Naive thymus-derived CD8-positive, alpha-beta T cell (primary cell): ENCODE measurements at regions not wholly inside any gene's neighbourhood (a gene's known extent, or its start where the extent isn't known, plus 50 kb on each side); places are given as distances from the start of the nearest gene placed in this dataset.
A peak's percentile ranks its signal among the peaks of the same experiment; 100 is the strongest.
"Not testable (repeated sequence)": the region's sequence is repeated elsewhere in the genome, so short reads cannot be mapped to it uniquely, and the experiment has no call there.

Experiments
- ATAC-seq, 2 donors: fragments of 150-1000 bp; cut with Tn5 transposase in 1 of 2; sonication (Bioruptor Pico), chemical (Tn5 transposase) in 1 of 2; 1 replicate in 1 of 2; 2 replicates in 1 of 2; pipeline ENCODE4 v1.10.0; 2021; ENCODE audit warnings: mild to moderate bottlenecking in 2 of 2, moderate library complexity in 2 of 2
- POLR2A ChIA-PET: fragments of 350-600 bp; sonication (Branson Sonifier 250); formaldehyde crosslinking; loops from one replicate; lab custom pipeline; 2021; ENCODE audit warnings: antibody characterized with exemption; lab: Charles Lee
- DNase-seq, 10 donors: peaks; one replicate each; pipeline versions ENCODE4 v3.0.0 to v3.0.0-alpha.2; 2020 to 2022
- H3K27ac Mint-ChIP-seq, 10 donors: one replicate each; pipeline ENCODE4 v1.8.0; 2020 to 2022; ENCODE audit warnings: mild to moderate bottlenecking in 10 of 10, mixed read lengths in 10 of 10, moderate library complexity in 4 of 10, inconsistent platforms in 1 of 10
- H3K27me3 Mint-ChIP-seq, 5 donors: one replicate each; pipeline ENCODE4 v1.8.0; 2021 to 2022; ENCODE audit warnings: mixed read lengths in 5 of 5
- H3K36me3 Mint-ChIP-seq, 3 donors: one replicate each; pipeline ENCODE4 v1.8.0; 2020 to 2022; ENCODE audit warnings: mixed read lengths in 3 of 3, mild to moderate bottlenecking in 2 of 3, inconsistent platforms in 1 of 3
- H3K4me1 Mint-ChIP-seq, 4 donors: one replicate each; pipeline ENCODE4 v1.8.0; 2021 to 2022; ENCODE audit warnings: mixed read lengths in 4 of 4
- H3K4me3 Mint-ChIP-seq, 10 donors: one replicate each; pipeline ENCODE4 v1.8.0; 2020 to 2022; ENCODE audit warnings: mild to moderate bottlenecking in 10 of 10, mixed read lengths in 10 of 10, moderate library complexity in 6 of 10, inconsistent platforms in 1 of 10
- H3K9me3 Mint-ChIP-seq, 9 donors: one replicate each; pipeline ENCODE4 v1.8.0; 2020 to 2022; ENCODE audit warnings: mixed read lengths in 9 of 9, mild to moderate bottlenecking in 3 of 9, inconsistent platforms in 1 of 9, moderate library complexity in 1 of 9

DNA sequence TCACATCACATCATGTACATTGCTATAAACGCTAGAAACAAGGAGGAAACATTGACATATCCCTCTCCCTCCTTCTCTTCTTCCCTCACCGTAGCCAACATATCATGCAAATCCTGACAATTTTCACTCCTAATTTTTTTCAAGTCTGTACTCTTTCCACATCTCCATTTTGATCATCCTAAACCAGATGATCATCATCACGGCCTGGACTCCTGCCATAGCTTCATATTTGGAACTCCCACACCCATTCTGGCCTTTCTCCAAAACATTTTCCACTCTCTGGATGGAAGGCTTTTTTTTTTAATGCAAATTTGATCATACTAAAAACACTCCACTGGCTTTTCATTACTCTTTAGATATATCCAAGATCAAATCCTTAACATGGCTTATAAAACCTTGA is 248.0 kb upstream of the CNTN3 start:
- POLR2A ChIA-PET: no interaction called here
- no peaks in the 10 kb centered on the region for H3K27me3 Mint-ChIP-seq
- H3K4me3 Mint-ChIP-seq: no peak overlapping the region
- peaks cover 0 to 27% (median 9%) of the 10 kb centered on the region in 9 donors for H3K9me3 Mint-ChIP-seq
- no peaks in the 10 kb centered on the region for H3K4me1 Mint-ChIP-seq
- no peak for DNase-seq
- H3K36me3 Mint-ChIP-seq: no peaks in the 10 kb centered on the region
- no peak overlapping the region for H3K27ac Mint-ChIP-seq
- no peak for ATAC-seq

DNA sequence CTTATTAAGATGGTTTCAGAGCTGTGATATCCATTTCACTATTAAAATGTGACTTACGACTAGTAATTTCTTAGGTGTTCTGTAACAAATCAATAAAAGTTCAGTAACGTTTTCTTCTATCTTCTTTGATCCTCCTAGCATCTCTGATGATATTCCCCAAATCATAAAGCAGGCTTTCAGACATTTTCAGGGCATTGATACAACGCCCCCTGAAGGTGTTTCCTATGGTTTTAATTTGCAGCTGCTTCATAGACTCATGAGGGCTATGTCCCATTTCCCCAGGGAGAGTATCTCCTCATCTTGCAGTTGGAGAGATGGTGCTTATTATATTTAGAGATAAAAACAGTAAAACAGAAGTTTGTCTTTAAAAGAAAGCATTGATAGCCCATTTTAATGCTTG is 246.8 kb upstream of the CNTN3 start:
- peaks cover 0 to 27% (median 9%) of the 10 kb centered on the region in 9 donors for H3K9me3 Mint-ChIP-seq
- H3K36me3 Mint-ChIP-seq: no peaks in the 10 kb centered on the region
- no peak overlapping the region for H3K27ac Mint-ChIP-seq
- H3K4me1 Mint-ChIP-seq: no peaks in the 10 kb centered on the region
- no peak overlapping the region for H3K4me3 Mint-ChIP-seq
- no peaks in the 10 kb centered on the region for H3K27me3 Mint-ChIP-seq
- ATAC-seq: no peak
- POLR2A ChIA-PET: no interaction called here
- no peak for DNase-seq

DNA sequence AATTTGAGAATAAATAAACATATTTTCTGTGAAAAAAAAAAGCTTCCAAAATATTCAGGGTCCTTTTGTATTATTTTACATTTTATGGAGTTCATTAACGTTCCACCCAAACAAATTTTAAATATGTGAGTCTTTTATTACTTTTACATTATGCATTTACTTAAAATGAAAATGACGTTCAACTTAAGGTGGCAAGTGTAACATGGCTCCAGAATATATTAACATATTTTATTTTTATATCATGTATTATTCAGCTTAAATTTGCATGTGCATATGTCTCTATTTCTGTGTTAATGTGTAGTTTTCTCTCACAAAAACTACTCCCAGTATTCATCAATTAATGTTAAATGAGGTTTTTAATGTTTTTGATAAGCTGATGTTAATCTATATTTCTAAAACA is 243.6 kb upstream of the CNTN3 start:
- H3K27ac Mint-ChIP-seq: no peak overlapping the region
- H3K9me3 Mint-ChIP-seq: peaks cover 2 to 21% (median 6%) of the 10 kb centered on the region in 9 donors
- no peak overlapping the region for H3K4me3 Mint-ChIP-seq
- H3K27me3 Mint-ChIP-seq: no peaks in the 10 kb centered on the region
- no peaks in the 10 kb centered on the region for H3K36me3 Mint-ChIP-seq
- ATAC-seq (no peak), DNase-seq (no peak)
- H3K4me1 Mint-ChIP-seq: no peaks in the 10 kb centered on the region
- POLR2A ChIA-PET: no interaction called here

DNA sequence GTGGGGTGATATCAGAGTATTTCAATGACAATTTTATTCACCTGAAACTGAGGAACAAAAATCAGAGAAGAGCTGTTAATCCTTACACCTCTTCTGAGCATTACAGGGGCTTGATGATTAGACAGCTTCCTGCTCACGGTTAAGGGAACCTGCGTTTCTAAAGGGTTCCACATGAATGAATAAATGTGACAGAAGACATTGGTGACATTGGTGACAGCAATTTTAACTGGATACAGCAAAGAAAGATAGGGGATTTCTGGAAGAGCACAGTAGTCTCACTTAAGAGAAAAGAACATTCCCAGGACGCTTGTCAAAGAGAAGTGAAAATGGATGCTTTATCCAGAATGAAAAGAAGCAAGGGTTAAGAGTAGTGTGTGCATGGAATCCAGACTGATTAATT is 235.9 kb upstream of the CNTN3 start:
- no peaks in the 10 kb centered on the region for H3K36me3 Mint-ChIP-seq
- ATAC-seq (no peak), DNase-seq (no peak)
- H3K4me3 Mint-ChIP-seq: no peak overlapping the region
- H3K27me3 Mint-ChIP-seq: no peaks in the 10 kb centered on the region
- H3K27ac Mint-ChIP-seq: no peak overlapping the region
- POLR2A ChIA-PET: no interaction called here
- H3K9me3 Mint-ChIP-seq: peaks cover 0 to 28% (median 4%) of the 10 kb centered on the region in 9 donors
- H3K4me1 Mint-ChIP-seq: no peaks in the 10 kb centered on the region

DNA sequence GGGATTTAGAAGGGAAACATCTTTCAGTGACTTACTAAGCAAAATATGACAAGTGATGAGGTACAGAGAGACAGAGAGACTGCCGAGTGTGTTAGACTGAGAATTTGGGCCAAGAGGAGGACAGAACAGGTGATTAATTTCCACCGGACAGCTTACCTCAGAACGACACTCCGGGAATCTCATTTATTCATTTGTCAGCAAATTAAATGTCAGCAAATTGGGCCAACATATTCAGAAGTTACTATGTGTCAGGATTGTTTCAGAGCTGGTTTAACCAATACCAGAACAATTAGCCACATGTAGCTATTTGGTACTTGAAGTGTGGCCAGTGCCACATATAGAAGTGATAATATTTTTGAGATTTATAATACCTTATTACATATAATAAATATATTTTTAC is 232.6 kb upstream of the CNTN3 start:
- no peaks in the 10 kb centered on the region for H3K4me1 Mint-ChIP-seq
- peaks cover 0 to 33% (median 6%) of the 10 kb centered on the region in 9 donors for H3K9me3 Mint-ChIP-seq
- no peak for DNase-seq
- H3K27me3 Mint-ChIP-seq: no peaks in the 10 kb centered on the region
- POLR2A ChIA-PET: no interaction called here
- H3K36me3 Mint-ChIP-seq: no peaks in the 10 kb centered on the region
- no peak overlapping the region for H3K4me3 Mint-ChIP-seq
- ATAC-seq: no peak
- H3K27ac Mint-ChIP-seq: no peak overlapping the region

DNA sequence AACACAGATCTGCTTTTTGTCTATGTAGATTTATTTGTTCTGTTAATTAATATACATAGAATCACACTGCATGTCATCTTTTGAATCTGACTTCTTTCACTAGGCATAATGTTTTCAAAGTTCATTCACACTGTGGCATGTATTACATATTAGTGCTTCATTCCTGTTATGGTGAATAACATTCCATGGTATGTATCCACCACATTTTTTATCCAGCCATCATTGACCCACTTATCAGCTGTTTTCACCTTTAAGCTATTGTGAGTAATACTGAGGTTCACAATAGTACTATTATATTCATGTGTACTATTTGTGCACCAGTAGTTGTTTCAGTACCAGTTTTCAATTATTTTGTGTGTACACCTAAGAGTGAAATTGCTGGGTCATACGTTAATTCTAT is 230.6 kb upstream of the CNTN3 start:
- Mint-ChIP-seq H3K9me3 (peaks cover 0 to 25% (median 3%) of the 10 kb centered on the region in 9 donors), H3K27ac (no peak overlapping the region), H3K4me1 (no peaks in the 10 kb centered on the region), H3K27me3 (no peaks in the 10 kb centered on the region), H3K4me3 (no peak overlapping the region), H3K36me3 (no peaks in the 10 kb centered on the region)
- DNase-seq: no peak
- POLR2A ChIA-PET: no interaction called here
- ATAC-seq: no peak

DNA sequence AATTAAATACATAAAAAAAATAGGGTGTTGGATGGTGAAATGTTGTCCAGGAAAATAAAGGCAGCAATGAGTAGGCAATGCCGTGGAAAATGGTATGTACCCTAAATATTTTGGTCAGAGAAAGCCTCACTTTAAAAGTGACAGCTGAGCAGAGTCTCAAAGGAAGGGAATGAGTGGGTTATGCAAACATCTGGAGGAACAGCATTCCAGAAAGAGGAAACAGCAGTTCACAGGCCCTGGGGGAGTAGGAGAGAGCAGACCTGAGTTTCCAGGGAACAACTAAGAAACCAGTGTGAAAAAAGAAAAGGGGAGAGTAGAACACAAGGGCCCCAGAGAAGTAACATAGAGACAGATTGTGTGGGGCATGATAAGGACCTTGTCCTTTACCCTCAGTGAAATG is 230.0 kb upstream of the CNTN3 start:
- no peak overlapping the region for H3K27ac Mint-ChIP-seq
- peaks cover 0 to 24% (median 2%) of the 10 kb centered on the region in 9 donors for H3K9me3 Mint-ChIP-seq
- H3K36me3 Mint-ChIP-seq: no peaks in the 10 kb centered on the region
- no peaks in the 10 kb centered on the region for H3K4me1 Mint-ChIP-seq
- H3K4me3 Mint-ChIP-seq: no peak overlapping the region
- DNase-seq (no peak), ATAC-seq (no peak)
- H3K27me3 Mint-ChIP-seq: no peaks in the 10 kb centered on the region
- POLR2A ChIA-PET: no interaction called here

DNA sequence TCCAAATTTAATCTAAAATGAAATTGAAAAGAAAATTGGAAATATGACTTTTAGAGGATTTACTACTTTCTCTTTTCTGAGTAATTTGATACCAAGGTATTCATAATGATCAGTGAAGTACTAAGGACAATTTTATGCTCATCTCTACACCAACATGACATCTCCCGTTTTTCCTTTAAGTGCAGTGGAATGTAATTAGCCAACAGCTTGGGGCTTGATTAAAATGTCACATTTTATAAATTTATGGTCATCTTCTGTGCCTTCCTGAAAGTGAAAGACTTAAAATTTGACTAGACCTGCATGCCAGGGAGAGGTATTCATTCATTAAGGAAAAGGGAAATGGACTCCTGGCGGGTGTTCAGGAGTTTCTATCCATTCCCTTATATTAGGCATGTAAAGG is 228.2 kb upstream of the CNTN3 start:
- Mint-ChIP-seq H3K27me3 (no peaks in the 10 kb centered on the region), H3K4me1 (no peaks in the 10 kb centered on the region), H3K36me3 (no peaks in the 10 kb centered on the region), H3K4me3 (no peak overlapping the region), H3K27ac (no peak overlapping the region), H3K9me3 (peaks cover 0 to 21% (median 3%) of the 10 kb centered on the region in 9 donors)
- DNase-seq: no peak
- POLR2A ChIA-PET: no interaction called here
- ATAC-seq: no peak

DNA sequence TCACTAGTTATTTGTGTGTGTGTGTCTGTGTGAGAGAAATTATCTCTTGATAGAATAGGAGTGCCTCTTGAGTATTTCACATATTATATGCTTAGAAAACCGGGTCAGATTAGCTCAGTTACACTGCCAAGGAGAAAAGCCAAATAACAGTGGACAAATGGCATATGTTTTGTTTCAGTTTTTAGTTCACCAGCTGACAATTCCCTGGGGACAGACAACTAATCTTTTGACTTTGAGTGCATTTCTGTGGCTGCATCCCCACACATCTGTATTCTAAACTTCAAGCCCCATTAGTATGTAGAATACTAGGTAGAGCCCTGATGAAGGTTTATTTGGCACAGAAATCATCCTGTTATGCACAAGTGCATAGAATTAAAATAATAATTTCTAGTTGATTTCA is 227.7 kb upstream of the CNTN3 start:
- H3K36me3 Mint-ChIP-seq: no peaks in the 10 kb centered on the region

DNA sequence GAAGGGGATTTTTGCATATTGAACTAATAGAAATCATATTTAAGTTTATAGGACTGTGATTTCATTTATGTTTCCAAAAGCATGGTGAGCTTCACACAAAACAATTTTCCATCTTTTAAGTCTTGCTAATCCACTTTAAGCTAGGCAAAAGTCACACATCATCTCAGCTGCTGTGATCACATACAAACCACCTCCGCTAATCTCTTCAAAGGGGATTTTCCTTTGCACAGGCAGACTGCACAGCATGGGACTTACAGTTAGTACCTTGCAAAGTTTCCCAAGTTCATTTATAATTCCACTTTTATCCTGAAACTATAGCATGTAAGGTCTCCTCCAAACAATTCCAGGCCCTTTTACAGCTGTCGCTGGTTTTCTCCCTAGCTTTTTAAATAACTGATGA is 225.1 kb upstream of the CNTN3 start:
- peaks cover 0 to 14% (median 0%) of the 10 kb centered on the region in 9 donors for H3K9me3 Mint-ChIP-seq
- H3K27ac Mint-ChIP-seq: no peak overlapping the region
- no peaks in the 10 kb centered on the region for H3K27me3 Mint-ChIP-seq
- POLR2A ChIA-PET: no interaction called here
- H3K4me1 Mint-ChIP-seq: no peaks in the 10 kb centered on the region
- no peak for ATAC-seq
- H3K4me3 Mint-ChIP-seq: no peak overlapping the region
- no peaks in the 10 kb centered on the region for H3K36me3 Mint-ChIP-seq
- DNase-seq: no peak

More for the DNA sequence above, 227.7 kb upstream of the CNTN3 start:
- ATAC-seq: no peak
- no peak for DNase-seq
- Mint-ChIP-seq H3K27ac (no peak overlapping the region), H3K4me3 (no peak overlapping the region), H3K4me1 (no peaks in the 10 kb centered on the region), H3K27me3 (no peaks in the 10 kb centered on the region), H3K9me3 (peaks cover 0 to 17% (median 3%) of the 10 kb centered on the region in 9 donors)
- POLR2A ChIA-PET: no interaction called here

DNA sequence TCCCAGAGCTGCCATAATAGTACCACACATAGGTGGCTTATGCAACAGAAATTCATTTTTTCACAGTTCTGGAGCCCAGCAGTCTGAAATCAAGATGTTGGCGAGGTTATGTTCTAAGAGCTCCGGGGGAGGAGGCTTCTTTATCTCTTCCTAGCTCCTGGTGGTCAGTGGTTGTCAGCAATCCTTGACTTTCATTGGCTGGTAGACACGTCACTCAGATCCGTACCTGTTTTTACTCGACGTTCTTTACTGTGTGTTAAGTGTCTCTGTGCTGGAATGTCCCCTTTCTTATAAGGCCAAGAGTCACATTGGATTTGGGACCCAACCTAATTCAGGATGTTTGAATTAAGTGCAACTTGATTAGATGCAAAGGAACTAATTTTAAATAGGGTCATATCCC is 218.5 kb upstream of the CNTN3 start:
- H3K4me1 Mint-ChIP-seq: no peaks in the 10 kb centered on the region
- H3K36me3 Mint-ChIP-seq: no peaks in the 10 kb centered on the region
- no peak for ATAC-seq

DNA sequence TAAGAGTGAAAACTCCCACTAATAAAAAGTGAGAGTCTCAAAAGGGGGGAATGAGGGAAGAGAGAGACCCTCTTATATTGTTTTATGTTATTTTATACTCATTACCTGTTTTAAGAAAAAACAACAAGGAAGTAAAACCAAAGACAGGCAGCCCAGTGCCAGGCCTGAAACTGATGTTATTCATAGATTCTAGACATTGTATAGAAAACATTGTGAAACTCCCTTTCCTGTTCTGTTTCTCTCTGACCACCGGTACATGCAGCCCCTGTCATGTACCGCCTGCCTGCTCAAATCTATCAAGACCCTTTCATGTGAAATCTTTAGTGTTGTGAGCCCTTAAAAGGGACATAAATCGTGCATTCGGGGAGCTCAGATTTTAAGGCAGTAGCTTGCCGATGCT is 216.4 kb upstream of the CNTN3 start:
- DNase-seq, H3K27ac Mint-ChIP-seq, H3K36me3 Mint-ChIP-seq, H3K4me1 Mint-ChIP-seq, H3K4me3 Mint-ChIP-seq, POLR2A ChIA-PET, ATAC-seq, H3K27me3 Mint-ChIP-seq: not testable (repeated sequence)
- peaks cover 0 to 11% (median 2%) of the 10 kb centered on the region in 9 donors for H3K9me3 Mint-ChIP-seq

More for the DNA sequence above, 218.5 kb upstream of the CNTN3 start:
- Mint-ChIP-seq H3K27ac (no peak overlapping the region), H3K27me3 (no peaks in the 10 kb centered on the region), H3K4me3 (no peak overlapping the region), H3K9me3 (peaks cover 0 to 11% (median 0%) of the 10 kb centered on the region in 9 donors)
- POLR2A ChIA-PET: no interaction called here
- no peak for DNase-seq

DNA sequence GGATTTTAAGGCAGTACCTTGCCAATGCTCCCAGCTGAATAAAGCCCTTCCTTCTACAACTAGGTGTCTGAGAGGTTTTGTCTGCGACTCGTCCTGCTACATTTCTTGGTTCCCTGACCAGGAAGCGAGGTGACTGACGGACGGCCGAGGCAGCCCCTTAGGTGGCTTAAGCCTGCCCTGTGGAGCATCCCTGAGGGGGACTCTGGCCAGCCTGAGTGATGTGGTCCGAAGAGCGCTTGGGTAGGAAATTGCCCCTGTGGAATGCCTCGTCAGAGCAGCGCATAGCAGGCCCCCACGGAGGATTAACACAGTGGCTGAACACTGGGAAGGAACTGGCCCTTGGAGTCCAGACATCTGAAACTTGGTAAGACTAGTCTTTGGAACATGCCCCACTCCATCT is 210.9 kb upstream of the CNTN3 start:
- ATAC-seq, H3K27ac Mint-ChIP-seq, H3K36me3 Mint-ChIP-seq, H3K27me3 Mint-ChIP-seq, H3K4me1 Mint-ChIP-seq, POLR2A ChIA-PET, H3K4me3 Mint-ChIP-seq: not testable (repeated sequence)
- peaks cover 4 to 23% (median 11%) of the 10 kb centered on the region in 9 donors for H3K9me3 Mint-ChIP-seq
- DNase-seq: peak in 1 of 10 donors; percentile 18

DNA sequence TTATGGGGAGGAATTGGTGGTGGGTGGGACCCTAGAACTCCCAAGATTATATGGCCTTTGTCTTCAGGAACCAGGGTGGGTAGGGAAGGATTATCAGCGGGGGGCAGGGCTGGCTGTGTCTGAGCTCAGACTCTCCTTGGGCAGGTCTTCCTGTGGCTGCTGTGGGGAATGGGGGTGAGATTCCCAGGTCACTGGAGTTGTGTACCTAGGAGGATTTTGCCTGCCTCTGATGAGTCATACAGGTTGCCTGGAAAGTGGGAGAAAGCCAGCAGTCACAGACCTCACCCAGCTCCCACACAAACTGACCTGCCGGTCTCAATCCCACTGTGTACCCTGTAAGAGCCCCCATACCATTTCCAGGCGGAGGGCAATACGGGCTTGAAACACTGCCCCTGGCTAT is 209.9 kb upstream of the CNTN3 start:
- Mint-ChIP-seq H3K9me3 (peaks cover 4 to 33% (median 16%) of the 10 kb centered on the region in 9 donors), H3K4me1 (no peaks in the 10 kb centered on the region), H3K4me3 (no peak overlapping the region), H3K27ac (no peak overlapping the region), H3K27me3 (peaks cover 0 to 3% (median 0%) of the 10 kb centered on the region in 5 donors), H3K36me3 (peaks cover 0 to 4% (median 0%) of the 10 kb centered on the region in 3 donors)
- DNase-seq (peak in 1 of 10 donors; percentile 23), ATAC-seq (no peak)
- POLR2A ChIA-PET: no interaction called here
